ENCODE measurements at regions not wholly inside any gene's neighbourhood (a gene's known extent, or its start where the extent isn't known, plus 50 kb on each side); places are given as distances from the start of the nearest gene placed in this dataset.

GRCh38 chr11:119933584-119933983, 204.3 kb downstream of the TRIM29 start:
- Histone ChIP-seq H4K20me1 (ENCODE audit: insufficient read depth, low read length) (no peaks in the 10 kb centered on the region), H3K4me1 (ENCODE audit: control insufficient read depth in 1 of 2, insufficient read depth in 2 of 2, low read length in 2 of 2) (no peaks in the 10 kb centered on the region), H3K9me3 (replicated peaks in 1 of 2; ENCODE audit: control insufficient read depth in 1 of 2, insufficient read depth in 1 of 2, low read length in 2 of 2) (no peaks in the 10 kb centered on the region), H3K9ac (ENCODE audit: insufficient read depth, low read length, poor library complexity, severe bottlenecking) (no peak overlapping the region), H3K4me3 (replicated peaks in 1 of 3; ENCODE audit: low read depth in 2 of 3, low read length in 3 of 3) (no peak overlapping the region), H3K79me2 (ENCODE audit: insufficient read depth, low read length) (no peaks in the 10 kb centered on the region), H3K27ac (ENCODE audit: low read depth in 1 of 2, low read length in 2 of 2) (no peak overlapping the region), H3K4me2 (replicated peaks; ENCODE audit: extremely low read depth, low read length, poor library complexity, severe bottlenecking) (no peak overlapping the region), H2AFZ (ENCODE audit: insufficient read depth, low read depth, low read length, poor library complexity, severe bottlenecking) (no peak overlapping the region), H3K36me3 (replicated peaks in 1 of 2; ENCODE audit: control insufficient read depth in 1 of 2, insufficient read depth in 2 of 2, low read length in 2 of 2) (no peaks in the 10 kb centered on the region), H3K27me3 (ENCODE audit: control insufficient read depth in 2 of 2, insufficient read depth in 2 of 2, low read length in 2 of 2) (no peaks in the 10 kb centered on the region)
- Mint-ChIP-seq H3K27me3 (ENCODE audit: low read depth in 3 of 3) (peaks cover 3 to 17% (median 16%) of the 10 kb centered on the region in 3 donors), H3K36me3 (no peaks in the 10 kb centered on the region), H3K4me3 (no peak overlapping the region), H3K4me1 (peaks cover 2% of the 10 kb centered on the region), H3K27ac (no peak overlapping the region), H3K9me3 (peaks cover 0 to 3% (median 0%) of the 10 kb centered on the region in 7 donors)
- no peak for DNase-seq
- WGBS (ENCODE audit: insufficient coverage): 58% methylated on average over 2 of the region's 5 CpGs
- intact Hi-C loops (cut with micrococcal nuclease): no loop called here
- TF ChIP-seq CTCF (IDR thresholded peaks at IDR 0.05): no peak

- no peak for DNase-seq
- H2AFZ ChIP-seq (ENCODE audit: insufficient read depth, low read depth, low read length, poor library complexity, severe bottlenecking): no peak overlapping the region
- no peaks in the 10 kb centered on the region for H4K20me1 ChIP-seq (ENCODE audit: insufficient read depth, low read length)
- no peak for TF ChIP-seq CTCF (IDR thresholded peaks at IDR 0.05)
- H3K4me3 ChIP-seq (replicated peaks in 1 of 3; ENCODE audit: low read depth in 2 of 3, low read length in 3 of 3): no peak overlapping the region
- no peak overlapping the region for H3K4me2 ChIP-seq (replicated peaks; ENCODE audit: extremely low read depth, low read length, poor library complexity, severe bottlenecking)
- no peaks in the 10 kb centered on the region for H3K9me3 ChIP-seq (replicated peaks in 1 of 2; ENCODE audit: control insufficient read depth in 1 of 2, insufficient read depth in 1 of 2, low read length in 2 of 2)
- no peaks in the 10 kb centered on the region for H3K4me1 ChIP-seq (ENCODE audit: control insufficient read depth in 1 of 2, insufficient read depth in 2 of 2, low read length in 2 of 2)
- no peak overlapping the region for H3K9ac ChIP-seq (ENCODE audit: insufficient read depth, low read length, poor library complexity, severe bottlenecking)
- no peaks in the 10 kb centered on the region for H3K79me2 ChIP-seq (ENCODE audit: insufficient read depth, low read length)
- Mint-ChIP-seq H3K27ac (no peak overlapping the region), H3K9me3 (peaks cover 0 to 7% (median 0%) of the 10 kb centered on the region in 7 donors), H3K27me3 (ENCODE audit: low read depth in 3 of 3) (peaks cover 3 to 17% (median 14%) of the 10 kb centered on the region in 3 donors), H3K36me3 (no peaks in the 10 kb centered on the region), H3K4me3 (no peak overlapping the region), H3K4me1 (peaks cover 2% of the 10 kb centered on the region)
- 54% methylated on average over 2 of the region's 9 CpGs for WGBS (ENCODE audit: insufficient coverage)
- no peaks in the 10 kb centered on the region for H3K27me3 ChIP-seq (ENCODE audit: control insufficient read depth in 2 of 2, insufficient read depth in 2 of 2, low read length in 2 of 2)
- intact Hi-C loops (cut with micrococcal nuclease): no loop called here
- H3K27ac ChIP-seq (ENCODE audit: low read depth in 1 of 2, low read length in 2 of 2): no peak overlapping the region
- H3K36me3 ChIP-seq (replicated peaks in 1 of 2; ENCODE audit: control insufficient read depth in 1 of 2, insufficient read depth in 2 of 2, low read length in 2 of 2): no peaks in the 10 kb centered on the region
Observed at GRCh38 chr11:119932828-119933562, 204.0 kb upstream of the NECTIN1 start.
